ENCODE measurements at regions not wholly inside any gene's neighbourhood (a gene's known extent, or its start where the extent isn't known, plus 50 kb on each side); places are given as distances from the start of the nearest gene placed in this dataset.

DNA sequence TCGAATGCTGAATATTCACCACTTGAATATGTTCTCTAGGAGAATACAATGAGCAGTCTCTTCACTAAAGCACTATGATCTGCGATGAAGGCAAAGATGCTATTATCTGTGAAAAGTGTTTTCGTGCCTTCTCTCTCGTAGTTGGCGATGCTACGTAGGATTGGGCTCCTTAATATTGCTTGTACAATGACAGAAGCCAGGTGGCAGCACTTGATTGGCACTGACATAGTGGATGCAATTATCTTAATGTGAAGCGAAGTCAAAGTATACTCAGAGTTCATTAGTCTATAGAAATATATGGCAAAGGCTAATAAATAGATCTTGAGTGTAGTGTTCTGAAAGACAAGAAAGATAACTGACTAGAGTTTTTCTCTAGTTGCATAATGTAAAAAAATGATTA, 1135.7 kb upstream of the AGA start:
- no peak for TF ChIP-seq POLR2A (IDR thresholded peaks at IDR 0.05; ENCODE audit: low read length)
- no peak for TF ChIP-seq GATA1 (IDR thresholded peaks at IDR 0.05; ENCODE audit: low read depth, low read length)

All from erythroblast (primary cell).